ENCODE measurements at regions not wholly inside any gene's neighbourhood (a gene's known extent, or its start where the extent isn't known, plus 50 kb on each side); places are given as distances from the start of the nearest gene placed in this dataset.
"Not testable (repeated sequence)": the region's sequence is repeated elsewhere in the genome, so short reads cannot be mapped to it uniquely, and the experiment has no call there.

GRCh38 chr16:73428121-73428520 lies 380.2 kb upstream of the ZFHX3 start:
- DNase-seq, result no peak

GRCh38 chr16:73427164-73427563 lies 379.2 kb upstream of the ZFHX3 start:
- DNase-seq, result no peak

- DNase-seq, result no peak
Observed at GRCh38 chr16:73426433-73427160, 378.7 kb upstream of the ZFHX3 start.

GRCh38 chr16:73420676-73421075 lies 372.7 kb upstream of the ZFHX3 start:
- no peak for DNase-seq

- no peak for DNase-seq
Observed at GRCh38 chr16:73420244-73420643, 372.3 kb upstream of the ZFHX3 start.

GRCh38 chr16:73418691-73419090 lies 370.8 kb upstream of the ZFHX3 start:
- no peak for DNase-seq

GRCh38 chr16:73418051-73418450 lies 370.1 kb upstream of the ZFHX3 start:
- no peak for DNase-seq

GRCh38 chr16:73415286-73415685 lies 367.4 kb upstream of the ZFHX3 start:
- no peak for DNase-seq

GRCh38 chr16:73414638-73415037 lies 366.7 kb upstream of the ZFHX3 start:
- no peak for DNase-seq

- no peak for DNase-seq
Observed at GRCh38 chr16:73413830-73414190, 365.9 kb upstream of the ZFHX3 start.

GRCh38 chr16:73413091-73413829 lies 365.3 kb upstream of the ZFHX3 start:
- DNase-seq, result no peak

- DNase-seq, result no peak
Observed at GRCh38 chr16:73412416-73412815, 364.5 kb upstream of the ZFHX3 start.

GRCh38 chr16:73408716-73409115 lies 360.8 kb upstream of the ZFHX3 start:
- no peak for DNase-seq

GRCh38 chr16:73408311-73408710 lies 360.4 kb upstream of the ZFHX3 start:
- no peak for DNase-seq

- DNase-seq, result no peak
Observed at GRCh38 chr16:73405851-73406250, 357.9 kb upstream of the ZFHX3 start.

GRCh38 chr16:73404001-73404400 lies 356.1 kb upstream of the ZFHX3 start:
- DNase-seq, result no peak

- no peak for DNase-seq
Observed at GRCh38 chr16:73403291-73403690, 355.4 kb upstream of the ZFHX3 start.

GRCh38 chr16:73400951-73401350 lies 353.0 kb upstream of the ZFHX3 start:
- no peak for DNase-seq

- no peak for DNase-seq
Observed at GRCh38 chr16:73399997-73400396, 352.1 kb upstream of the ZFHX3 start.

GRCh38 chr16:73399486-73399885 lies 351.6 kb upstream of the ZFHX3 start:
- no peak for DNase-seq

GRCh38 chr16:73398604-73399003 lies 350.7 kb upstream of the ZFHX3 start:
- not testable (repeated sequence) for DNase-seq

GRCh38 chr16:73396556-73396955 lies 348.6 kb upstream of the ZFHX3 start:
- DNase-seq, result no peak

- no peak for DNase-seq
Observed at GRCh38 chr16:73390936-73391335, 343.0 kb upstream of the ZFHX3 start.

- no peak for DNase-seq
Observed at GRCh38 chr16:73390491-73390890, 342.6 kb upstream of the ZFHX3 start.

- DNase-seq, result no peak
Observed at GRCh38 chr16:73389085-73389484, 341.2 kb upstream of the ZFHX3 start.
